Astrocyte (in vitro differentiated cells and primary cell): ENCODE measurements at regions not wholly inside any gene's neighbourhood (a gene's known extent, or its start where the extent isn't known, plus 50 kb on each side); places are given as distances from the start of the nearest gene placed in this dataset.

Experiments
- DNase-seq: peaks from one replicate; pipeline ENCODE4 v3.0.0-alpha.2; 2010; ENCODE audit warnings: low read depth
- FAIRE-seq: peaks from 2 replicates; lab custom pipeline; 2011; peaks lifted over from hg19 to GRCh38; lab: Jason Lieb, UNC
- H2AFZ ChIP-seq: 2 replicates; pipeline ENCODE4 v1.6.0; 2012; ENCODE audit warnings: low read depth, low read length, inconsistent platforms
- H3K27ac ChIP-seq: 2 replicates; pipeline ENCODE4 v1.5.1; 2011; ENCODE audit warnings: low read depth, low read length, inconsistent platforms
- H3K27me3 ChIP-seq: 2 replicates; pipeline ENCODE4 v1.6.0; 2011; ENCODE audit warnings: low read length, inconsistent platforms; ENCODE audit not compliant: insufficient read depth
- H3K36me3 ChIP-seq: 2 replicates; pipeline ENCODE4 v1.5.1; 2011; ENCODE audit warnings: low read length, inconsistent platforms; ENCODE audit not compliant: insufficient read depth
- H3K4me1 ChIP-seq: 2 replicates; pipeline ENCODE4 v1.5.1; 2011; ENCODE audit warnings: low read length, inconsistent platforms; ENCODE audit not compliant: insufficient read depth
- H3K4me2 ChIP-seq: 2 replicates; pipeline ENCODE4 v1.6.0; 2012; ENCODE audit warnings: low read length, inconsistent platforms
- H3K4me3 ChIP-seq: 2 replicates; pipeline ENCODE4 v1.5.1; 2011; ENCODE audit warnings: low read depth, mild to moderate bottlenecking, low read length, inconsistent platforms; ENCODE audit not compliant: insufficient read depth
- H3K79me2 ChIP-seq: 2 replicates; pipeline ENCODE4 v1.6.0; 2012; ENCODE audit warnings: mild to moderate bottlenecking, low read length, inconsistent platforms; ENCODE audit not compliant: insufficient read depth
- H3K9ac ChIP-seq: 2 replicates; pipeline ENCODE4 v1.6.0; 2012; ENCODE audit warnings: mild to moderate bottlenecking, low read length, inconsistent platforms
- H3K9me3 ChIP-seq: 2 replicates; pipeline ENCODE4 v1.5.1; 2012; ENCODE audit warnings: low read depth, mild to moderate bottlenecking, low read length, inconsistent platforms; ENCODE audit not compliant: insufficient read depth
- H4K20me1 ChIP-seq: 2 replicates; pipeline ENCODE4 v1.6.0; 2012; ENCODE audit warnings: low read length, inconsistent platforms; ENCODE audit not compliant: insufficient read depth
- H3K27ac Mint-ChIP-seq: one replicate; pipeline ENCODE4 v1.8.0; 2021; ENCODE audit warnings: mild to moderate bottlenecking, mixed read lengths; ENCODE audit not compliant: unreplicated experiment
- H3K27me3 Mint-ChIP-seq: one replicate; pipeline ENCODE4 v1.8.0; 2021; ENCODE audit warnings: low read depth, mixed read lengths; ENCODE audit not compliant: unreplicated experiment
- H3K36me3 Mint-ChIP-seq: one replicate; pipeline ENCODE4 v1.8.0; 2021; ENCODE audit warnings: low read depth, mixed read lengths; ENCODE audit not compliant: unreplicated experiment
- H3K4me1 Mint-ChIP-seq: one replicate; pipeline ENCODE4 v1.8.0; 2021; ENCODE audit warnings: low read depth, mixed read lengths; ENCODE audit not compliant: unreplicated experiment
- H3K4me3 Mint-ChIP-seq: one replicate; pipeline ENCODE4 v1.8.0; 2021; ENCODE audit warnings: mild to moderate bottlenecking, moderate library complexity, mixed read lengths; ENCODE audit not compliant: unreplicated experiment
- H3K9me3 Mint-ChIP-seq: one replicate; pipeline ENCODE4 v1.8.0; 2021; ENCODE audit warnings: mild to moderate bottlenecking, mixed read lengths; ENCODE audit not compliant: unreplicated experiment
- CTCF ChIP-seq: IDR thresholded peaks from 2 replicates; pipeline ENCODE4 v1.5.1; 2011; ENCODE audit warnings: low read depth, mild to moderate bottlenecking, inconsistent platforms, low read length, moderate library complexity; ENCODE audit not compliant: insufficient read depth
- EZH2 ChIP-seq: IDR thresholded peaks from 2 replicates; pipeline ENCODE4 v1.6.1; 2012; ENCODE audit warnings: mild to moderate bottlenecking, low read length, inconsistent platforms; ENCODE audit not compliant: insufficient read depth

- FAIRE-seq (no peak), DNase-seq (no peak)
- Histone ChIP-seq H3K4me2 (no peak overlapping the region), H3K27ac (no peak overlapping the region), H3K36me3 (no peaks in the 10 kb centered on the region), H3K9me3 (no peaks in the 10 kb centered on the region), H2AFZ (no peak overlapping the region), H3K4me1 (no peaks in the 10 kb centered on the region), H4K20me1 (no peaks in the 10 kb centered on the region), H3K27me3 (no peaks in the 10 kb centered on the region), H3K4me3 (no peak overlapping the region), H3K9ac (no peak overlapping the region), H3K79me2 (no peaks in the 10 kb centered on the region)
- no peak overlapping the region for H3K4me3 Mint-ChIP-seq
- TF ChIP-seq CTCF (no peak), EZH2 (no peak)
- H3K4me1 Mint-ChIP-seq: peaks cover 2% of the 10 kb centered on the region
- no peaks in the 10 kb centered on the region for H3K27me3 Mint-ChIP-seq
- no peaks in the 10 kb centered on the region for H3K36me3 Mint-ChIP-seq
- no peaks in the 10 kb centered on the region for H3K9me3 Mint-ChIP-seq
- no peak overlapping the region for H3K27ac Mint-ChIP-seq
Observed at GRCh38 chr4:62285026-62285425, 1084.9 kb downstream of the ADGRL3 start.

GRCh38 chr4:62279689-62280088 lies 1079.6 kb downstream of the ADGRL3 start:
- Histone ChIP-seq H3K79me2 (no peaks in the 10 kb centered on the region), H3K27me3 (no peaks in the 10 kb centered on the region), H3K27ac (no peak overlapping the region), H3K4me3 (no peak overlapping the region), H3K36me3 (no peaks in the 10 kb centered on the region), H3K9me3 (no peaks in the 10 kb centered on the region), H3K4me1 (no peaks in the 10 kb centered on the region), H2AFZ (no peak overlapping the region), H3K4me2 (no peak overlapping the region), H3K9ac (no peak overlapping the region), H4K20me1 (no peaks in the 10 kb centered on the region)
- Mint-ChIP-seq H3K9me3 (no peaks in the 10 kb centered on the region), H3K36me3 (no peaks in the 10 kb centered on the region), H3K27ac (no peak overlapping the region), H3K27me3 (no peaks in the 10 kb centered on the region), H3K4me3 (no peak overlapping the region), H3K4me1 (no peaks in the 10 kb centered on the region)
- DNase-seq: no peak
- no peak for FAIRE-seq
- TF ChIP-seq CTCF (no peak), EZH2 (no peak)

- TF ChIP-seq CTCF (no peak), EZH2 (no peak)
- no peak overlapping the region for H3K27ac Mint-ChIP-seq
- Histone ChIP-seq H3K79me2 (no peaks in the 10 kb centered on the region), H3K36me3 (no peaks in the 10 kb centered on the region), H3K9me3 (no peaks in the 10 kb centered on the region), H3K4me2 (no peak overlapping the region), H3K4me3 (no peak overlapping the region), H3K27me3 (no peaks in the 10 kb centered on the region), H3K9ac (no peak overlapping the region), H4K20me1 (no peaks in the 10 kb centered on the region), H3K4me1 (no peaks in the 10 kb centered on the region), H3K27ac (no peak overlapping the region), H2AFZ (no peak overlapping the region)
- no peaks in the 10 kb centered on the region for H3K27me3 Mint-ChIP-seq
- H3K4me3 Mint-ChIP-seq: no peak overlapping the region
- DNase-seq: no peak
- H3K9me3 Mint-ChIP-seq: no peaks in the 10 kb centered on the region
- no peak for FAIRE-seq
- no peaks in the 10 kb centered on the region for H3K4me1 Mint-ChIP-seq
- no peaks in the 10 kb centered on the region for H3K36me3 Mint-ChIP-seq
Observed at GRCh38 chr4:62275470-62275869, 1075.3 kb downstream of the ADGRL3 start.
